CD8-positive, alpha-beta memory T cell (primary cell): ENCODE measurements at regions not wholly inside any gene's neighbourhood (a gene's known extent, or its start where the extent isn't known, plus 50 kb on each side); places are given as distances from the start of the nearest gene placed in this dataset.

Source experiments
- CTCF ChIA-PET: fragments of 350-600 bp; sonication (Branson Sonifier 250); formaldehyde crosslinking; loops from one replicate; lab custom pipeline; 2021; ENCODE audit warnings: antibody characterized with exemption; lab: Charles Lee
- POLR2A ChIA-PET: fragments of 350-600 bp; sonication (Branson Sonifier 250); formaldehyde crosslinking; loops from one replicate; lab custom pipeline; 2021; ENCODE audit warnings: antibody characterized with exemption; lab: Charles Lee
- DNase-seq, 5 donors: peaks; one replicate each; pipeline versions ENCODE4 v3.0.0 to v3.0.0-alpha.2; 2020 to 2022; ENCODE audit warnings: mixed read lengths in 1 of 5
- H3K27ac ChIP-seq: one replicate; pipeline ENCODE4 v1.7.0; 2013; ENCODE audit warnings: low read depth, mild to moderate bottlenecking, low read length, moderate library complexity
- H3K27me3 ChIP-seq: 2 replicates; pipeline ENCODE4 v1.7.0; 2013; ENCODE audit warnings: low read length, mild to moderate bottlenecking; ENCODE audit not compliant: insufficient read depth, poor library complexity, severe bottlenecking
- H3K36me3 ChIP-seq: 2 replicates; pipeline ENCODE4 v1.7.0; 2013; ENCODE audit warnings: mild to moderate bottlenecking, low read length, moderate library complexity; ENCODE audit not compliant: insufficient read depth
- H3K4me1 ChIP-seq: 2 replicates; pipeline ENCODE4 v1.7.0; 2013; ENCODE audit warnings: mild to moderate bottlenecking, low read length, moderate library complexity; ENCODE audit not compliant: insufficient read depth
- H3K4me3 ChIP-seq: 2 replicates; pipeline ENCODE4 v1.7.0; 2013; ENCODE audit warnings: mild to moderate bottlenecking, low read length
- H3K9me3 ChIP-seq: 2 replicates; pipeline ENCODE4 v1.7.0; 2013; ENCODE audit warnings: mild to moderate bottlenecking, low read length
- H3K27ac Mint-ChIP-seq, 8 donors: one replicate each; pipeline ENCODE4 v1.8.0; 2020 to 2021; ENCODE audit warnings: mixed read lengths in 8 of 8, mild to moderate bottlenecking in 6 of 8, inconsistent platforms in 3 of 8, moderate library complexity in 3 of 8
- H3K27me3 Mint-ChIP-seq, 2 donors: one replicate each; pipeline ENCODE4 v1.8.0; 2020 to 2021; ENCODE audit warnings: mixed read lengths in 2 of 2, mild to moderate bottlenecking in 1 of 2, moderate library complexity in 1 of 2
- H3K36me3 Mint-ChIP-seq, 3 donors: one replicate each; pipeline ENCODE4 v1.8.0; 2020 to 2021; ENCODE audit warnings: mixed read lengths in 3 of 3, inconsistent platforms in 1 of 3, mild to moderate bottlenecking in 1 of 3
- H3K4me1 Mint-ChIP-seq, 3 donors: one replicate each; pipeline ENCODE4 v1.8.0; 2020 to 2021; ENCODE audit warnings: mixed read lengths in 3 of 3, inconsistent platforms in 1 of 3, mild to moderate bottlenecking in 1 of 3
- H3K4me3 Mint-ChIP-seq, 7 donors: one replicate each; pipeline ENCODE4 v1.8.0; 2020 to 2021; ENCODE audit warnings: mixed read lengths in 7 of 7, mild to moderate bottlenecking in 6 of 7, moderate library complexity in 4 of 7, inconsistent platforms in 2 of 7
- H3K9me3 Mint-ChIP-seq, 5 donors: one replicate each; pipeline ENCODE4 v1.8.0; 2020 to 2022; ENCODE audit warnings: mixed read lengths in 5 of 5, mild to moderate bottlenecking in 3 of 5, moderate library complexity in 2 of 5, inconsistent platforms in 1 of 5

DNA sequence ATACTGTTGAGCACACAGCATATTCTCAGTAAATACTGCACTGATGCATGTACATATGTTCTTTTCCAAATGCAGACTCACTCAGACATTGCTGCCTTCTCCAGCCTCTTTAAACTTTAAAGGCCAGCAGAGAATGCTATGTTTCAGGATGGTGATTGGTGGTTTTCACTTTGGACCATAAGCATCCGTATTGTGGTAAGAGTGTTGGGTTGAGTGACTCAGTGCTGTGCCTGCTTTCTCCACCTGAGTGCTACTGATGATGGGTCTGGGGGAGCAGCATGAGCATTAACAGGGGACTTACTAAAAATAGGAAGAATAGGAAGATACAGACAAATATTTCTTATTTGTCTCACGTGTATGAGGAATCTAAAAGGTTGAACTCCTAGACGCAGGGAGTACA, 56.3 kb upstream of the ZNF92 start:
- Mint-ChIP-seq H3K4me3 (no peak overlapping the region), H3K27ac (no peak overlapping the region), H3K4me1 (no peaks in the 10 kb centered on the region), H3K9me3 (no peaks in the 10 kb centered on the region), H3K36me3 (no peaks in the 10 kb centered on the region), H3K27me3 (peaks cover 0 to 6% of the 10 kb centered on the region in 2 donors)
- ChIA-PET CTCF (no interaction called here), POLR2A (no interaction called here)
- Histone ChIP-seq H3K36me3 (no peaks in the 10 kb centered on the region), H3K4me3 (no peak overlapping the region), H3K4me1 (no peaks in the 10 kb centered on the region), H3K27me3 (no peaks in the 10 kb centered on the region), H3K9me3 (no peaks in the 10 kb centered on the region), H3K27ac (no peak overlapping the region)
- DNase-seq, result no peak

GRCh38 chr7:65310761-65311160, 62.9 kb upstream of the ZNF92 start:
- Mint-ChIP-seq H3K9me3 (no peaks in the 10 kb centered on the region), H3K4me1 (peaks cover 1 to 5% (median 3%) of the 10 kb centered on the region in 3 donors), H3K4me3 (no peak overlapping the region), H3K27ac (no peak overlapping the region), H3K27me3 (peaks cover 8 to 13% of the 10 kb centered on the region in 2 donors), H3K36me3 (no peaks in the 10 kb centered on the region)
- Histone ChIP-seq H3K4me3 (no peak overlapping the region), H3K4me1 (no peaks in the 10 kb centered on the region), H3K27ac (no peak overlapping the region), H3K9me3 (no peaks in the 10 kb centered on the region), H3K27me3 (peaks cover 3% of the 10 kb centered on the region), H3K36me3 (no peaks in the 10 kb centered on the region)
- DNase-seq, result no peak
- ChIA-PET CTCF (interaction anchor here (4.1 kb wide), 1 partner anchor 95 kb away, joined by 18 read pairs; no protein-coding TSS in a partner anchor), POLR2A (no interaction called here)

DNA sequence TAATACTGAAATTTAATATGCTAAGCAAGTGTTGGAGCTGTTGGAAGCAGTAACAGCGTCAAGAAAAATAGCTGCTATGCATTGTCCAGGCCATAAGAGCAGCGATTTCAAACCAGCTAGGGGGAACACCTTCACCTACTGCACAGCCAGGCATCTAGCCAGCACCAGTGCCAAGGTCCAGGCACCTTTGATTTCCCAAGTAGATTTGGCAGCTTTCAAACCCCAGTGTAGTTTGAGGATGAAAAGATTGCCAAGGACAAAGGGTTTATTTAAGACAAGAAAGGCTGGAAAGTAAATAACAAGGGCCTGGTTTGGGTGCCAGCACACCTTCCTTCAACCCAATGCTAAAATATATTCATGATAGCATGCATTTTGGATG, 65.4 kb upstream of the ZNF92 start:
- CTCF ChIA-PET, result interaction anchor here (1.2 to 4.1 kb wide), 10 partner anchors 9 to 357 kb away, joined by 3 to 27 read pairs (median 5); no protein-coding TSS in a partner anchor
- Histone ChIP-seq H3K36me3 (no peaks in the 10 kb centered on the region), H3K27me3 (peaks cover 3% of the 10 kb centered on the region), H3K9me3 (no peaks in the 10 kb centered on the region), H3K4me1 (no peaks in the 10 kb centered on the region), H3K27ac (no peak overlapping the region), H3K4me3 (no peak overlapping the region)
- Mint-ChIP-seq H3K27ac (no peak overlapping the region), H3K4me3 (no peak overlapping the region), H3K9me3 (no peaks in the 10 kb centered on the region), H3K4me1 (peaks cover 1 to 5% (median 3%) of the 10 kb centered on the region in 3 donors), H3K27me3 (peaks cover 7 to 24% of the 10 kb centered on the region in 2 donors), H3K36me3 (no peaks in the 10 kb centered on the region)
- no peak for DNase-seq
- POLR2A ChIA-PET, result no interaction called here

DNA sequence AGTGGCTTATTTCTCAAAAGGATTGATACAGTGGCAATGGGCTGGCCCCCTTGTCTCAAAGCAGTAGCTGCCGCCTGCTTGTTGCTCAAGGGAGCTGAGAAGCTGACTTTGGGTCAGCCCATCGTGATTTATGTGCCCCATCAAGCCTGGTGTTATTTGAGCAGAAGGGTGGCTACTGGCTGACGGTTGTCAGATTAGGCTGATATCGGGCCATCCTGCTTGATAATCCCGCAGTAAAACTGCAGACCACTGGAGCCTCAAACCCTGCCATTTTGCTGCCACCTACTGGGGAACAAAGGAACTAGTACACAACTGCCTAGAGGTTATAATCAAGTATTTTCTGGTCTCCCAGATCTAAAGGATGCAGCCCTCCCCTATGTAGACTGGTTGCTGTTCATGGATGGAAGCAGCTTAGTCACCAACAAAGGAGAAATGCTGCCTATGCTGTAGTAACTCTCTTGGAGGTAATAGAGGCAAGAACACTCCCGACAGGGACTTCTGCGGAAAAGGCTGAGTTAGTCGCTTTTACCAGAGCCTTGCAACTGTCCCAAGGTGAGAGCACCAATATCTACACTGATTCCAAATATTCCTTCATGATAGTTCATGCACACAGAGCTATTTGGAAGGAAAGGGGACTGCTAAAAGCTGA, 65.9 kb upstream of the ZNF92 start:
- Mint-ChIP-seq H3K27ac (no peak overlapping the region), H3K36me3 (no peaks in the 10 kb centered on the region), H3K27me3 (peaks cover 7 to 27% of the 10 kb centered on the region in 2 donors), H3K4me3 (no peak overlapping the region), H3K9me3 (no peaks in the 10 kb centered on the region), H3K4me1 (peaks cover 1 to 5% (median 3%) of the 10 kb centered on the region in 3 donors)
- POLR2A ChIA-PET, result no interaction called here
- Histone ChIP-seq H3K36me3 (no peaks in the 10 kb centered on the region), H3K9me3 (no peaks in the 10 kb centered on the region), H3K4me3 (no peak overlapping the region), H3K27ac (no peak overlapping the region), H3K4me1 (no peaks in the 10 kb centered on the region), H3K27me3 (peaks cover 3% of the 10 kb centered on the region)
- CTCF ChIA-PET, result interaction anchor here (0.8 to 4.1 kb wide), 13 partner anchors 9 to 357 kb away, joined by 3 to 27 read pairs (median 5); no protein-coding TSS in a partner anchor
- peak; percentile 4 to 62 (median 42) for DNase-seq

GRCh38 chr7:65304175-65304574, 69.5 kb upstream of the ZNF92 start:
- no peaks in the 10 kb centered on the region for H3K4me1 ChIP-seq
- H3K27ac ChIP-seq, result no peak overlapping the region
- H3K9me3 Mint-ChIP-seq, result no peaks in the 10 kb centered on the region
- H3K27me3 ChIP-seq, result peaks cover 3% of the 10 kb centered on the region
- H3K27ac Mint-ChIP-seq, result no peak overlapping the region
- no peak overlapping the region for H3K4me3 ChIP-seq
- POLR2A ChIA-PET, result no interaction called here
- no peaks in the 10 kb centered on the region for H3K36me3 Mint-ChIP-seq
- H3K27me3 Mint-ChIP-seq, result peaks cover 7 to 49% of the 10 kb centered on the region in 2 donors
- H3K4me1 Mint-ChIP-seq, result peaks cover 1 to 5% (median 3%) of the 10 kb centered on the region in 3 donors
- CTCF ChIA-PET, result no interaction called here
- H3K9me3 ChIP-seq, result no peaks in the 10 kb centered on the region
- no peak for DNase-seq
- H3K36me3 ChIP-seq, result no peaks in the 10 kb centered on the region
- H3K4me3 Mint-ChIP-seq, result no peak overlapping the region

- no peaks in the 10 kb centered on the region for H3K36me3 ChIP-seq
- Mint-ChIP-seq H3K27me3 (peaks cover 7 to 49% of the 10 kb centered on the region in 2 donors), H3K4me1 (peaks cover 1 to 4% (median 3%) of the 10 kb centered on the region in 3 donors), H3K36me3 (no peaks in the 10 kb centered on the region), H3K4me3 (no peak overlapping the region), H3K27ac (no peak overlapping the region), H3K9me3 (no peaks in the 10 kb centered on the region)
- POLR2A ChIA-PET, result interaction anchor here (0.5 kb wide), 1 partner anchor 265 kb away, joined by 5 read pairs; no protein-coding TSS in a partner anchor
- peaks cover 3% of the 10 kb centered on the region for H3K27me3 ChIP-seq
- DNase-seq, result no peak
- H3K27ac ChIP-seq, result no peak overlapping the region
- no peaks in the 10 kb centered on the region for H3K9me3 ChIP-seq
- no peak overlapping the region for H3K4me3 ChIP-seq
- no peaks in the 10 kb centered on the region for H3K4me1 ChIP-seq
- CTCF ChIA-PET, result no interaction called here
Measured at GRCh38 chr7:65302883-65303282, 70.8 kb upstream of the ZNF92 start.

DNA sequence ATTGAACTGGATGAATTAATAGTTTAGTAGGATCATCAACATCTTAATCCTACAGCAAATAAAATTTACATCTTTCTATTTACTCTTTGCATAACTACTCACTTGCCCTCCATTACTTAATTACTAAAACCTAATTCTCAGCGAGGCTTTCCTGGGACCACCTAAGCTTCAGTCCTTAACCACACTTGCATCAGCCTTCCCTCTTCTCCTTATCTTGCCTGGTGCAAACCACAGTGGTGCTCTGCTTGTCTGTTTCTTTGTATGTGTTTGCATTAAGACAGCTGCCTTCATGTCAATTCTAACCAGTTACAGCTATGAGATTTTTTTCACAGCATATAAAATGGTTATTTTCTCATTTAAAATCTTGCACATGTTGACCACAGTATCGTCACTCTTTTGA, 72.6 kb upstream of the ZNF92 start:
- H3K27ac ChIP-seq, result no peak overlapping the region
- no peaks in the 10 kb centered on the region for H3K36me3 Mint-ChIP-seq
- ChIA-PET CTCF (interaction anchor here (1.3 kb wide), 1 partner anchor 15 kb away, joined by 3 read pairs; no protein-coding TSS in a partner anchor), POLR2A (interaction anchor here (0.5 kb wide), 1 partner anchor 61 kb away, joined by 4 read pairs; no protein-coding TSS in a partner anchor)
- H3K27ac Mint-ChIP-seq, result no peak overlapping the region
- H3K27me3 Mint-ChIP-seq, result peaks cover under 1 to 48% of the 10 kb centered on the region in 2 donors
- no peak overlapping the region for H3K4me3 ChIP-seq
- no peak overlapping the region for H3K4me3 Mint-ChIP-seq
- DNase-seq, result no peak
- H3K9me3 Mint-ChIP-seq, result no peaks in the 10 kb centered on the region
- no peaks in the 10 kb centered on the region for H3K9me3 ChIP-seq
- no peaks in the 10 kb centered on the region for H3K4me1 ChIP-seq
- peaks cover 0 to under 1% (median 0%) of the 10 kb centered on the region in 3 donors for H3K4me1 Mint-ChIP-seq
- no peaks in the 10 kb centered on the region for H3K27me3 ChIP-seq
- no peaks in the 10 kb centered on the region for H3K36me3 ChIP-seq

GRCh38 chr7:65295409-65295808, 78.2 kb upstream of the ZNF92 start:
- no peaks in the 10 kb centered on the region for H3K9me3 ChIP-seq
- Mint-ChIP-seq H3K27ac (no peak overlapping the region), H3K4me1 (peaks cover 7 to 10% (median 9%) of the 10 kb centered on the region in 3 donors), H3K9me3 (no peaks in the 10 kb centered on the region), H3K27me3 (peaks cover 0 to 16% of the 10 kb centered on the region in 2 donors), H3K36me3 (no peaks in the 10 kb centered on the region), H3K4me3 (peak overlapping the region in 1 of 7 donors; percentile 4)
- ChIA-PET CTCF (no interaction called here), POLR2A (no interaction called here)
- H3K4me1 ChIP-seq, result no peaks in the 10 kb centered on the region
- H3K27me3 ChIP-seq, result no peaks in the 10 kb centered on the region
- H3K36me3 ChIP-seq, result no peaks in the 10 kb centered on the region
- no peak overlapping the region for H3K4me3 ChIP-seq
- no peak overlapping the region for H3K27ac ChIP-seq
- DNase-seq, result no peak
